GM18873 (cell line): ENCODE measurements at regions not wholly inside any gene's neighbourhood (a gene's known extent, or its start where the extent isn't known, plus 50 kb on each side); places are given as distances from the start of the nearest gene placed in this dataset.
A peak's percentile ranks its signal among the peaks of the same experiment; 100 is the strongest.
"Not testable (repeated sequence)": the region's sequence is repeated elsewhere in the genome, so short reads cannot be mapped to it uniquely, and the experiment has no call there.

ENCODE experiments used
- ATAC-seq: cut with Tn5 transposase; IDR thresholded peaks from one replicate; pipeline ENCODE4 v1.9.1; 2021; ENCODE audit warnings: mild to moderate bottlenecking, moderate library complexity, moderate number of reproducible peaks; ENCODE audit not compliant: unreplicated experiment, low FRiP score

DNA sequence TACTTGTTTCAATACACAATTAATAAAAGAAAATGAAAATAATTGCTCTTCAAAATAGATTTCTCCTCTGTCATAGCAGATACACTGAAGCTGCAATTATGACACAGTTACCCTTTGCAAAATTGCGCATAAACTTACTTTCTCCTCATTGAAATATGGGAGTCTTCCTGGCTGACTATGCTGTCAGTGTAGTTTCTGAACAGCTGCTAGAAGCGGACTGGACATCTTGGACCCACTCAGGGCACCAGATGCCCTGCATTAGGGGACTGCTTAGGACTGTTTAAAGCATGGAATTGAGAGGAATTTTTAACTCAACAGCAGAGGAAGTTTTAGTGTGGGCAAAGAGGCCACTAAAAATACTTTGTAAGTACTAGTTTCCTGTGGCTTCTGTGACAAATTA lies 454.9 kb downstream of the ATP23 start:
- ATAC-seq, result no peak

DNA sequence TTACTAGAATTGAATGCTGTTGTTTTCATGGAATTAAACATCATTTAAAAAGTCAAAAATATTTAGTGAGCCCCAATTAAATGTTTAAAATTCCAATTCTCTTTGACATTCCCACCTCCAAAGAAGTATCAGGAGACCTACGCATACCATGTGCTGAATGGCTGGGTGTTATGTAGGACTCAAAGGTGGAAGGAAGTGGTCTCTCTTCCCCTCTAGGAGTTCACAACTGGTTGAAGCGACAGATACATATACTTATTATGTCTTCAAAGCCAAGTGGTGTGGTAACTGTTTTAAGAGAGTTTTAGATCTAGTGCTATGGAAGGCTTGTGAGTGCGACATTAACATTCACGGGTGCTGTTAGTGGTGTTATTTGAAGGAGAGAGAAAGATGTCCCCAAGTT lies 464.0 kb downstream of the ATP23 start:
- no peak for ATAC-seq

DNA sequence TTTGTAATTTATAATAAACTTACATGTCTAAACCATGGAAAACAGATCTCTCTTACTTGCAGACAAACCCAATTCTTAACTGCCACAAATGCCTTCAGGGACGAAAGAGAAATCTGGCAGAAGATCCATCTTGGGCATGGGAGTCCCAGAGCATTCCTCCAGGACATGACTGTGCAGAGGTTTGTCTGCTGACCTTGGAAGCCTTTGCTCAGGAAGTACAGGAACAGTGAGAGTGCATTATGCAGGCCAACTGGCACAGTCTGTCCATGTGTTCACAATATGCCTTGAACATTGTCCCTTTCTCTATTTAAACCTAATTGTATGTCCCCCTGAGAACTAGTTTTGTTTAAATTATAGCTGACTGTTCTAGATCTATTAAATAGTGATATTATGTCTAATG lies 467.1 kb downstream of the ATP23 start:
- ATAC-seq, result no peak

DNA sequence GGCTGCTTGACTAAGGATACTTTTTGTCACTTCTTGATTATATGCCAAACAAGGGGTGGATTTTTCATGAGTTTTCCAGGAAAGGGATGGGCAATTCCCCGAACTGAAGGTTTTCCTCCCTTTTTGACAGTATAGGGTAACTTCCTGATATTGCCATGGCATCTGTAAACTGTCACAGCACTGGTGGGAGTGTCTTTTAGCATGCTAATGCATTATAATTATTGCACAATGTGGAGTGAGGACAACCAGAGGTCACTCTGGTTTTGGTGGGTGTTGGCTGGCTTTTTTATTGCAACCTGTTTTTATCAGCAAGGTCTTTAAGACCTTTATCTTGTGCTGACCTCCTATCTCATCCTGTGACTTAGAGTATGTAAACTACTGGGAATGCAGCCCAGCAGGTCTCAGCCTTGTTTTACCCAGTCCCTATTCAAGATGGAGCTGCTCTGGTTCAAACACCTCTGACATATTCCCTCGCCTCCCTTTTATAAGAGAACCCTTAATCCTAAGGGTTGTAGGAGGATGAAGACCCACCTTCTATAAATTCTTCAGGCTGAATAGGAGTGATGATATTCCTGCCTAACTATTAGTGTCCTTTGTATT lies 471.2 kb downstream of the ATP23 start:
- no peak for ATAC-seq

DNA sequence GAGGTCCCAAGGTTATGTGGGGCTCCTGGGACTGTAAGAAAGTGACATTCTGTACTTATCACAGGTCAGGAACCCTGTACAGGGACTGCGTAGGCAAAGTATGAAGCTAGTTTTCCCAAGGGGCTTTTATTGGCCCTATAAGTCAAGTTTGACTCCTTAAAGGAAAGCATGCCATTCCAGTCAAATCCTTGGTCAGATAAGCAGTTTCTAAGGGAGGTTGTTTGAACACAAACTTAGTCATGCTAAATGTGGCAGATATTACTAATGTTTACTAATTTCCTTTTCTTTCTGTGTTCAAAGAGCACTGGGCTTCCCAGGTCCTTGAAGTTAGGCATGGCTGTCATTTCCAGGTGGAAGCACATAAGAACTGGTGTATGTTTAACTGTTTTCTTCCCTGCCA lies 472.4 kb downstream of the ATP23 start:
- no peak for ATAC-seq

DNA sequence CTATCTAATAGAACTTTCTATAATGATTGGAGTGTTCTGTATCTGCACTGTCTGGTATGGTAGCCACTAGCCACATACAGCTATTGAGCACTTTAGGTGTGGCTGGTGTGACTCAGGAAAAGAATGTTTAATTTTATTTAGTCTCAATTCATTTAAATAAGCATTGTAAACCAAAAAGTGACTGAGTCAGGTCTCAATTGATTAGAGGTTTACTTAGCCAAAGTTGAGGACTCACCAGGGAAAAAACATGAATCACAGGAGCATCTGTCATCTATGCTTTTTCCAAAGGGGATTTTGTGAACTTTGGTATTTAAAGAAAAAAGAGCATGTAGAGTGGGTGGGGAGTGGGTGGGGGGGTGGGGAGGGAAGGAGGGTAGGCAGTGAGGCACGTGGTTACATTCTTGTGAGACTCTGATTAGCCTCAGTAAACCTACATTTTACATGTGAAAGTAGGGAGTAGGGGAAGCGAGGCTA lies 473.1 kb downstream of the ATP23 start:
- no peak for ATAC-seq

DNA sequence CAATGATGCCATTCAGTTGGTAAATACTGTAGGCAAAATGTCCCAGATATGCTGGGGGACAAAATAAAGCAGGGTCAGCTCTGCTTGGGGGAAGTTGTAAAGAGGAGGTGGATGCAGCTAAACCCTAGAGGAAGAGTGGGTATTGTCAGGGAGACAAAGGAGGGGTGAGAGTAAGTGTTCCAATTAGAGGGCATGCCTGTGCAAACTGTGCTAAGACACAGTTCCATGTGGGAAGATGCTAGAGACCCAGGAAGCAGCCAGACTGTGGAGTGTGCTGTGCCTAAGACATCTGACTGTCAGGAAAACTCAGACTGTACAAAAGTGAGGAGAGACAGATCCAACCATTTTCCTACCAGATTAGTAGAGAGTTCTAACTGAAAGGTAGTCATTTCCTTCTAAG lies 474.3 kb downstream of the ATP23 start:
- ATAC-seq, result no peak

DNA sequence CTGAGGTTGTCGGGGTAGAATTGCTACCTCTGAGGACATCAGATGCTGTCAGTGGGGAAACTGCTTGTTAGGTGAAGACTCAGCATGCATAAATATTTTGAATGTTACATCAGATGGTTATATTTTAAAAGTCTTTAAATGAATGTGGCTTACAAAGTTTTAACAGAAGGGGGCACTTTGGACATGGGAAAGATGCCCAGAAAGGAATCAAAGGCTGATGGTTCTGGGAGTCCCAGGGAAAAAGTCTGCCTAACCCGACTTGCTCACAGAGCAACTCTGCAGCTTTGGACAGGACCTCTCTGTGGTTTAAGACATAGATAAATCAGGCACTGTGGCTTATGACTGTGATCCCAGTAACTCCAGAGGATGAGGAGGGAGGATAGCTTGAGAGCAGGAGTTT lies 474.9 kb downstream of the ATP23 start:
- no peak for ATAC-seq

DNA sequence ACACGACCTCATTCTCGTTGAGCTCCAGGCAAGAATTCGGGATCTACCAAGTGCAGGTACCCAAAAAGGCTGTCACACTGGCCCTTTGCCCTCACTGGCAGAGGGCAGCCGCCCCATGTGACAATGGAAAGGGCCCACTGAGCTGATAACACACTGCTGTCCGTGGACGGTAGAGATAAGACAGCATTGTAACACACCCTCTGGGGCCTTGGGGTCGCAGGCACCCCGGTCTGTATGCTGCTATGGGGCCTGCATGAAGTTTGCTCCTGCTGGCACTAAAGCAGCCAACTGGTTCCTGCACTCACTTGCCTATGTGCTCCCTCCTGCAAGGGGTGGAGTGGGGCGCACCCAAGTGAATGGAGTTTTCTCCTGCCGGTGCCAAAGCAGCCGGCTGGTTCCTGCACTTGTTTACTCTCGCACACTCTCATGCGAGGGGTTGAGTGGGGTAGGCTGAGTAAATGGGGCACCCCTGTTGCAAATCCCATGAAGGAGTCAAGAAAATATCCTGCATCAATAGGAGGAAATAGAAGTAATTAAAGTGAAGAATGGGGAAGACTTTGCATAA lies 477.9 kb downstream of the ATP23 start:
- no peak for ATAC-seq

DNA sequence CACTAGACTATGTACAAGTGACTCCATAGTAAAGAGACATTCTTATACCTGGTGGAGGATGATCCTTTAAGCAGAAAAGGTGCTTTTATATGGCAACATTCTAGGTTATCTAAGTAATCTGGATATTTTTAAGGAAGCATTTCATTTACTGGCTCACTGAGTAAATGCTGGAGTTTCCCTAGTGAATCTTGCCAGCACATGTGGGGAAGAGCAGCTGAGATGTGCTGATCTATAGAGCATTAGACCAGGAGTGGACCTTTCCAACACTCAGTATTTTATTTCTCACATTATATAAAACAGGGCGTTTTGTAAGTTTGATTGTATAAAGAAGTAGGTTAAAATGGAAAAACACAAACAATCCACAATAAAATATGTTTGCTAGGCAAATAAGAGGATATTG lies 478.5 kb downstream of the ATP23 start:
- ATAC-seq, result no peak

DNA sequence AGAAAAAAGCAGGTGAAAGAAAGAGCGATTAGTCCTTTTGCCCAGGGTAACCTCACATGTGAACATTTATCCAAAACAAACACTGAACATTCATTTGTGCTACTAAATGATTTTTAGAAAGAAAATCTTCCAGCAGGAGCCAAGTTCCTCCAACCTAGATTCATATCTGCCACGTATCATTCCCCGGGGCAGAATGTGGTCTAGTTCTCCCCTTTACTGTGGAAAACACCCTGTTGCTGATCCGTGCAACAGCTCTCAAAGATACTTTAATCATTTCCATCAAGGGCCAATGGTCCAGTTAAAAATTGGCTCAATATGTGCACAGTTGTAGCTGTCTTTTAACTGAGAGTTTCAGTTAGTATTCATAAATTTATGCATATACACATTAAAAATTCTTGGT lies 479.1 kb downstream of the ATP23 start:
- no peak for ATAC-seq

DNA sequence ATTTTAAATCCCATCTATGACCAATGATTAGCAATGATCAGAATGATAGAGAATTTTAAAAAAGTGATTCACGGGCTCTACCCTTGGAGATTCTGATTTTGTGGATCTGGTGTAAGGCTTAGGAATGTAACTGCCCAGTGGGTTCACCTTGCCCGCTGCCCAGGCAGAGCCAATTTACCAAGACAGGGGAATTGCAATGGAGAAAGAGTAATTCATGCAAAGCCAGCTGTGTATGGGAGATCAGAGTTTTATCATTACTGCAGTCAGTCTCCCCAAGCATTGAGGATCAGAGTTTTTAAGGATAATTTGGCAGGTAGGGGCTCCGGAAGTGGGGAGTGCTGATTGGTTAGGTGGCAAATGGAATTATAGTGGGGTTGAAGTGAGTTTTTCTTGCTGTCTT lies 480.6 kb downstream of the ATP23 start:
- ATAC-seq, result no peak

DNA sequence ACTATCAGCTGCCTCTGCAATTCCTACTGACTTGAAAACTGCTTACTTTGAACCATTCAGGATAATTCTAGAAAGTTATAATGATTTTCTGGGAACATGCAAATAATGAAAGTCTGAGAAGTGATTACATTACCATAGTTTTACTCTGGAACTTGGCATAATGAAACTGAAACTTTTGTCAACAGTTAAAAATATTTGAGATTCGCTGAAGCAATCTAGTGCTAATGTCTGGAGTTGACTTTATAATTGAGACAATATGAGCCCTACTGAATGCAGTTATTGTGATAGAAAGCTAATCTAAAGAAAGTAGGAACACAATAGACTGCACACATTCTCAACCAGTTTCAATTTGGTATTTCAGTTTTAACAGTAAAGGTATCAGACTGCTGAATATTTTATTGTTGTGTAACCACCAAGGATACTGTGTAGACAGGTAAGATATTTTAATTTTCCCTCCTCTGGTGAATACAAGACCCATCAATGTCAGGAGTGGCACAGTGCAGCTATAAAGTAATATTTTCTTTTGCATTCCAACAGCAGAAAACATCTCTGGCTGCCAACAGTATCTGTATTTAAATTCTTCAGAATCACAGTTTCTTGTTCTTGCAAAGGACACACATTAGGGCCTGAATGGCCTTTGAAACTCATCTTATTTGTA lies 483.5 kb downstream of the ATP23 start:
- peak; percentile 28 for ATAC-seq

DNA sequence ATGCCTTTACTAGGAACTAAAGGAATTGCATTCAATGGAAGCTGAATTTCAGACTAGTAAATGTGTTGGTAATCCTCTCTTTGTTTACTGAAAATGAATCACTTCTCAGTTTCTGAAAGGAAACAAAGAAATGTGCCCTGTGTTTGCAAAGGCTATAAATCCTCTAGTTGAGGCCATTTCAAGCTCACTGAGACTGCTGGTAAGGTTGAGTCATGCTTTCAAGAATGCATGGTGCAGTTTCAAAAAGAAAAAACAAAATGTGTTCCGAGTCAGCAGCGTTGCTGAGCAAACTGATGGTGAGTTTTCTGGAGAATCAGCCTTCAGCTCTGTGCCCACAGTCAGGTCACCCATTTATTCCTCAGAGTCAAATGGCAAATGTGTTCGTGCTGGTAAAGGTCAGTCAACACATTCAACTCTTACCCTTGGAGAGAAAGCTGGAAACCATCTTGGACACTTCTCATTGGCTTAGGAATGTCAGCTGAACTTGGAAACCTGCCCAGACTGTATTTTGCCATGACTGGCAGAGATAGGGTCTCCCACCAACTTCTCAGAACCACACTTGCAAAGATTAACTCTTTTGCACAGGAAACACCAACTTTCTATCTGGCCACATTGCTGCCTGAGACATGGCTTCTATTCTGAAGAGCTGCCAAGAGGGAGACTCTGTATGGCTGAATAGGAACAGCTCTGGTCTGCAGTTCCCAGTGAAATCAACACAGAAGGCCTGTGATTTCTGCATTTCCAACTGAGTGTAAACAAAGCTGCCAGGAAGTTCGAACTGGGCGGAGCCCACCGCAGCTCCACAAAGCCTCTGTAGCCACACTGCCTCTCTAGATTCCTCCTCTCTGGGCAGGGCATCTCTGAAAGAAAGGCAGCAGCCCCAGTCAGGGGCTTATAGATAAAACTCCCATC lies 484.4 kb downstream of the ATP23 start:
- ATAC-seq, result peak; percentile 95

DNA sequence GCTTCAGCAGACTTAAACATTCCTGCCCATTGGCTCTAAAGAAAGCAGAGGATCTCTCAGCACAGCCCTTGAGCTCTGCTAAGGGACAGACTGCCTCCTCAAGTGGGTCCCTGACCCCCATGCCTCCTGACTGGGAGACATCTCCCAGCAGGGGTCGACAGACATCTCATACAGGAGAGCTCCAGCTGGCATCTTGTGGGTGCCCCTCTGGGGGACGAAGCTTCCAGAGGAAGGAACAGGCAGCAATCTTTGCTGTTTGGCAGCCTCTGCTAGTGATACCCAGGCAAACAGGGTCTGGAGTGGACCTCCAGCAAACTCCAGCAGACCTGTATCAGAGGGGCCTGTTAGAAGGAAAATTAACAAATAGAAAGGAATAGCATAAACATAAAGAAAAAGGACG lies 485.1 kb downstream of the ATP23 start:
- ATAC-seq, result not testable (repeated sequence)

DNA sequence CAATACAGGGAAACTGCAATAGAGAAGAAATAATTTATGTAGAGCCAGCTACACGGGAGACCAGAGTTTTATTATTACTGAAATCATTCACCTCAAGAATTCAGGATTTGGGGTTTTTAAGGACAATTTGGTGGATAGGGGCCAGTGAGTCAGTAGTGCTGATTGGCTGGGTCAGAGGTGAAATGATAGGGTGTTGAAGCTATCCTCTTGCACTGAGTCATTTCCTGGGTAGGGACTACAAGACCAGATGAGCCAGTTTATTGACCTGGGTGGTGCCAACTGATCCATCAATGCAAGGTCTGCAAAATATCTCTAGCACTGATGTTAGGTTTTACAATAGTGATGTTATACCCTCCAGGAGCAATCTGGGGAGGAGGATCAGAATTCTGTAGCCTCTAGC lies 486.3 kb downstream of the LRIG3 start:
- no peak for ATAC-seq

DNA sequence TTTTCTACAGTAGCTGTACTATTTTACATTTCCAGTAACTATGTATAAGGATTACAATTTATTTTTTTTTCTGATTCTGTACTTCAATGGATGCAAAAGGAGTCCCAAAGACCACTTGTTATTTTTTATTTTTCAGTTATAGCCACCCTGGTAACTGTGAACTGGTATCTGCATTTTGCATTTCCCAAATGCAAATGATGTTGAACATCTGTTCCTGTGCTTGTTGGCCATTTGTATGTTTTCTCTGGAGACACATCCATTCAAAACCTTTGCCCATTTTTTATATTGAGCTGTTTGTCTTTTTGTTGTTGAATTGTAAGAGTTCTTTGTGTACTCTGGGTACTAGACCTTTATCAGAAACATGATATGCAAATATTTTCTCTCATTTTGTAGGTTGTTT lies 485.6 kb downstream of the LRIG3 start:
- no peak for ATAC-seq

DNA sequence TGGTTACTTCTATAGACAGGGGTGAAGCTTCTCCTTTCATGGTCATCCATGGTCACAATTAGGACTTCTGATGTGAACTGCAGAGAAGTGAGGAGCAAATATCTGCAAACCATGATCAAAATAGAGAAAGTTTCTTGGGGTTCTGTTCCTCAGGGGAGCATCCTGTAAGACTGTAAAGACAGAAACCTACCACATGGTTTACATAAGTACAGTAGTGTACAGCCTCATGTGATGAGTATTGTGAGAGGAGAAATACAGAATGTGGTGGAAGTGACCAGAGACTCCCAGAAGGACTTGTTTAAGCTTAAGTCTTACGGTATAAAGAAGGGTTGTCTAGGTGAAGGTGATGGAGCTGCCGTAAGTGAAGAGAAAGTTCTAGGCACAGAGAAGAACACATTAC lies 484.7 kb downstream of the LRIG3 start:
- no peak for ATAC-seq

DNA sequence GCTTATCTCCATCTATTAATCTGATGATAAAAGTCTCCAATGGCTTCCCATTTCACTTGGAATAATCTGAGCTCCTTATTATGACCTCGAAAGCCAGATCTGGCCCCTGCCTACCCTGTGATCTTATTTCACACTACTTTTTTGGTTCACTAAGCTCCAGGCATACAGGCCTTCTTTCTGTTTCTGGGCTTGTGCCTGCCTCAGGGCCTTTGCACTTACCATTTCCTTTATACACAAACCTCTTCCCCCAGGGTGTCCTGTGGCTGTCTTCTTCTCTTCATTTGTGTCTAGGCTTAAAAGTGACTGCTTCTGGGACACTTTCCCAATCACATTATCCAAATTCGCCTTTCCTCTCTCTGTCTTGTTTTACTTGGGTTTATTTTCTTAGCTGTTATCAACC lies 478.8 kb downstream of the LRIG3 start:
- no peak for ATAC-seq

DNA sequence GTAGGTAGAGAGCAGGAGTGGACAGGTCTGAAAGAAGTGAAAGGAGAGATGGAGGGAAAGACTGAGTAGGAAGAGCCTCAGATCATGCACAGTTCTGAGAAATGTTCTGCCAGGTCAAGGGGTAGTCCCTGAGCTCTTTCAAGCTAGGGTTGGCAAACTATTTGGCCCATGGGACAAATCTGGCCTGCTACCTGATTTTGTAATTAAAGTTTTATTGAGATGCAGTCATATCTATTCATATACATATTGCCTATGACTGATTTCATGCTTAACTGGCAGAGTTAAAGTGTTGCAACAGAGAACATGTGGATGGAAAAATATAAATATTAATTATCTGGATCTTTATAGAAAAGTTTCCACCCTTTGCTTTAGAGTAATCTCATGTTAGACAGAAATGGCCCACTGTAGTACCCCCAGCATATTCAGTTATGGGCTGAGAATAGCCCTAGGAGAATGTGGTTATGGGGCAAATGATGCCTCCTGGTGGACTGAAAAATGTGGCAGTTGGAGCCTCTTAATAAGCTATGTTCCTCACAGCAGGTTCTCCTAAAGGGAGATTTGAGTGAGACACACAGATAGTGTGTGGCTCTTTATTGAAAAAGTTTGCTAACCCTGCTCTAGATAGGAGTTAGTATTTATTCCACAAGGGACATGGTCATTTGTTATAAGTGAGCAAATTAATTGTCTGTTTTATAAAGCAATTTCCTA lies 476.9 kb downstream of the LRIG3 start:
- no peak for ATAC-seq

DNA sequence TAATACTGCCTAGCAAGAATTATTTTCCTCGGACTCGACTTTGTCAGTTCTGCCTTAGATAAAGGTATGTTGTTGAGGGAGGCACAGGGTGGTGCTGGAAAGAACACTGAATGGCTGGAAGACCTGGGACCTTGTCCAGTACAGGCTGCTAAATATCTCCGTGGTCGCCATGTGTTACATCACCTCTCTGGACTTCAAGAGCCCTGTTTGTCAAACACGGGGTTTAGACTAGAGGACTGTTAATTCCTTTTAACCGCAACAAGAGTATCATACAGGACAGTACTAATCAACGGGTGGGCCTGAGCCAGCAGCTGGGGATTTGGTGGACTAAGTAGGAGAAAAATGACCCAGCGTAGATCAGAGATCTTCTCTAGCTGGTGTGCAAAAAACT lies 476.3 kb downstream of the LRIG3 start:
- no peak for ATAC-seq
